A673 (cell line): ENCODE measurements at regions not wholly inside any gene's neighbourhood (a gene's known extent, or its start where the extent isn't known, plus 50 kb on each side); places are given as distances from the start of the nearest gene placed in this dataset.

Experiments used
- EZH2 ChIP-seq: fragments of 200-600 bp; sonication (generic); IDR thresholded peaks from 2 replicates; pipeline ENCODE4 v1.6.1; 2017; ENCODE audit warnings: borderline replicate concordance, low read depth, mild to moderate bottlenecking, mixed read lengths, antibody characterized with exemption, low read length; ENCODE audit not compliant: poor library complexity, severe bottlenecking
- TF ChIP-seq, protein P1 (sequence below): fragments of 300-800, 200-600 bp; sonication (generic); conservative IDR thresholded peaks from 2 replicates; pipeline ENCODE4 v1.5.1; 2017; ENCODE audit warnings: low read depth, mild to moderate bottlenecking, antibody characterized with exemption, low read length, moderate library complexity, mixed read lengths

GRCh38 chr11:130721023-130721681 is 195.1 kb downstream of the SNX19 start:
- no peak for TF ChIP-seq EZH2
- TF ChIP-seq, protein P1, sequence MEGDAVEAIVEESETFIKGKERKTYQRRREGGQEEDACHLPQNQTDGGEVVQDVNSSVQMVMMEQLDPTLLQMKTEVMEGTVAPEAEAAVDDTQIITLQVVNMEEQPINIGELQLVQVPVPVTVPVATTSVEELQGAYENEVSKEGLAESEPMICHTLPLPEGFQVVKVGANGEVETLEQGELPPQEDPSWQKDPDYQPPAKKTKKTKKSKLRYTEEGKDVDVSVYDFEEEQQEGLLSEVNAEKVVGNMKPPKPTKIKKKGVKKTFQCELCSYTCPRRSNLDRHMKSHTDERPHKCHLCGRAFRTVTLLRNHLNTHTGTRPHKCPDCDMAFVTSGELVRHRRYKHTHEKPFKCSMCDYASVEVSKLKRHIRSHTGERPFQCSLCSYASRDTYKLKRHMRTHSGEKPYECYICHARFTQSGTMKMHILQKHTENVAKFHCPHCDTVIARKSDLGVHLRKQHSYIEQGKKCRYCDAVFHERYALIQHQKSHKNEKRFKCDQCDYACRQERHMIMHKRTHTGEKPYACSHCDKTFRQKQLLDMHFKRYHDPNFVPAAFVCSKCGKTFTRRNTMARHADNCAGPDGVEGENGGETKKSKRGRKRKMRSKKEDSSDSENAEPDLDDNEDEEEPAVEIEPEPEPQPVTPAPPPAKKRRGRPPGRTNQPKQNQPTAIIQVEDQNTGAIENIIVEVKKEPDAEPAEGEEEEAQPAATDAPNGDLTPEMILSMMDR, result no peak
